SK-N-SH (cell line): ENCODE measurements at regions not wholly inside any gene's neighbourhood (a gene's known extent, or its start where the extent isn't known, plus 50 kb on each side); places are given as distances from the start of the nearest gene placed in this dataset.

ENCODE experiments used
- CTCF ChIP-seq: fragments of 200-600 bp; sonication (generic); IDR thresholded peaks from 2 replicates; pipeline ENCODE4 v1.6.1; 2017; ENCODE audit warnings: antibody characterized with exemption, mild to moderate bottlenecking, moderate library complexity
- EP300 ChIP-seq, 2 experiments: IDR thresholded peaks; 2 replicates each; pipeline versions ENCODE4 v1.4.0 to v1.6.1; 2012; ENCODE audit warnings: borderline replicate concordance in 1 of 2, low read depth in 1 of 2, low read length in 1 of 2
- FOXM1 ChIP-seq: IDR thresholded peaks from 2 replicates; pipeline ENCODE4 v1.4.0; 2012; ENCODE audit warnings: low read depth, mild to moderate bottlenecking
- GABPA ChIP-seq: IDR thresholded peaks from 2 replicates; pipeline ENCODE4 v1.4.0; 2012; ENCODE audit warnings: low read depth, mild to moderate bottlenecking
- MAX ChIP-seq: IDR thresholded peaks from 2 replicates; pipeline ENCODE4 v1.4.0; 2012; ENCODE audit warnings: low read depth
- REST ChIP-seq: IDR thresholded peaks from 2 replicates; pipeline ENCODE4 v1.6.1; 2012; ENCODE audit warnings: mild to moderate bottlenecking, low read depth, low read length, moderate library complexity
- RFX5 ChIP-seq: IDR thresholded peaks from 2 replicates; pipeline ENCODE4 v1.6.1; 2012; ENCODE audit warnings: mild to moderate bottlenecking, improper control_type of control experiment, low read length
- RXRA ChIP-seq: IDR thresholded peaks from 2 replicates; pipeline ENCODE4 v1.4.0; 2012; ENCODE audit warnings: low read depth, mild to moderate bottlenecking, borderline replicate concordance
- SMC3 ChIP-seq: IDR thresholded peaks from 2 replicates; pipeline ENCODE4 v1.6.1; 2012; ENCODE audit warnings: low read depth, low read length, improper control_type of control experiment
- TEAD4 ChIP-seq: IDR thresholded peaks from 2 replicates; pipeline ENCODE4 v1.4.0; 2012; ENCODE audit warnings: mild to moderate bottlenecking, borderline replicate concordance; ENCODE audit not compliant: insufficient read depth

- TF ChIP-seq GABPA (no peak), MAX (no peak), TEAD4 (no peak), CTCF (no peak), RFX5 (no peak), REST (no peak), RXRA (no peak), FOXM1 (no peak), EP300 (IDR thresholded peaks at IDR 0.05; ENCODE audit: borderline replicate concordance in 1 of 2, low read depth in 1 of 2, low read length in 1 of 2) (no peak), SMC3 (no peak)
These were observed 218.6 kb upstream of the ASIC2 start for GRCh38 chr17:33511670-33512069.
